Progenitor cell of endocrine pancreas (in vitro differentiated cells): ENCODE measurements at regions not wholly inside any gene's neighbourhood (a gene's known extent, or its start where the extent isn't known, plus 50 kb on each side); places are given as distances from the start of the nearest gene placed in this dataset.

ENCODE experiments used
- DNase-seq: peaks from one replicate; pipeline ENCODE4 v3.0.0; 2021; ENCODE audit warnings: low spot score; ENCODE audit not compliant: unreplicated experiment
- H3K27ac Mint-ChIP-seq: 2 replicates; pipeline ENCODE4 v1.8.0; 2021; ENCODE audit warnings: mild to moderate bottlenecking, moderate library complexity, mixed read lengths
- H3K27me3 Mint-ChIP-seq: 2 replicates; pipeline ENCODE4 v1.8.0; 2021; ENCODE audit warnings: mixed read lengths
- H3K36me3 Mint-ChIP-seq: 2 replicates; pipeline ENCODE4 v1.8.0; 2022; ENCODE audit warnings: mixed read lengths; ENCODE audit not compliant: insufficient read depth
- H3K4me1 Mint-ChIP-seq: 2 replicates; pipeline ENCODE4 v1.8.0; 2021; ENCODE audit warnings: low read depth, mixed read lengths
- H3K4me3 Mint-ChIP-seq: 2 replicates; pipeline ENCODE4 v1.8.0; 2021; ENCODE audit warnings: low read depth, mild to moderate bottlenecking, moderate library complexity, mixed read lengths
- H3K9me3 Mint-ChIP-seq: 2 replicates; pipeline ENCODE4 v1.8.0; 2021; ENCODE audit warnings: low read depth, mixed read lengths
- CTCF ChIP-seq: fragments of 200-600 bp; sonication (generic); IDR thresholded peaks from one replicate; pipeline ENCODE4 v1.5.0; 2021; ENCODE audit warnings: antibody characterized with exemption, mild to moderate bottlenecking; ENCODE audit not compliant: unreplicated experiment

GRCh38 chr1:76013206-76013581, 61.4 kb upstream of the ST6GALNAC3 start:
- TF ChIP-seq CTCF, result no peak
- Mint-ChIP-seq H3K4me3 (no peak overlapping the region), H3K9me3 (peaks cover 8% of the 10 kb centered on the region), H3K27me3 (no peaks in the 10 kb centered on the region), H3K27ac (no peak overlapping the region), H3K36me3 (no peaks in the 10 kb centered on the region), H3K4me1 (peaks cover 7% of the 10 kb centered on the region)
- DNase-seq, result no peak

- Mint-ChIP-seq H3K4me3 (no peak overlapping the region), H3K27me3 (peaks cover 2% of the 10 kb centered on the region), H3K27ac (no peak overlapping the region), H3K4me1 (peaks cover 5% of the 10 kb centered on the region), H3K36me3 (no peaks in the 10 kb centered on the region), H3K9me3 (no peaks in the 10 kb centered on the region)
- no peak for TF ChIP-seq CTCF
- no peak for DNase-seq
These were observed 59.0 kb upstream of the ST6GALNAC3 start for GRCh38 chr1:76015478-76016103.

- H3K9me3 Mint-ChIP-seq, result no peaks in the 10 kb centered on the region
- no peak for TF ChIP-seq CTCF
These were observed 56.5 kb upstream of the ST6GALNAC3 start for GRCh38 chr1:76018045-76018444.

GRCh38 chr1:76021846-76022245, 52.7 kb upstream of the ST6GALNAC3 start:
- Mint-ChIP-seq H3K4me3 (no peak overlapping the region), H3K9me3 (no peaks in the 10 kb centered on the region), H3K27ac (no peak overlapping the region), H3K27me3 (peaks cover 5% of the 10 kb centered on the region), H3K4me1 (no peaks in the 10 kb centered on the region), H3K36me3 (no peaks in the 10 kb centered on the region)
- DNase-seq, result no peak
- no peak for TF ChIP-seq CTCF

More at GRCh38 chr1:76018045-76018444, 56.5 kb upstream of the ST6GALNAC3 start:
- no peak for DNase-seq
- Mint-ChIP-seq H3K4me1 (peaks cover 4% of the 10 kb centered on the region), H3K27me3 (peaks cover 5% of the 10 kb centered on the region), H3K36me3 (no peaks in the 10 kb centered on the region), H3K4me3 (no peak overlapping the region), H3K27ac (no peak overlapping the region)

- Mint-ChIP-seq H3K4me3 (no peak overlapping the region), H3K36me3 (no peaks in the 10 kb centered on the region), H3K27ac (no peak overlapping the region), H3K9me3 (no peaks in the 10 kb centered on the region), H3K27me3 (peaks cover 5% of the 10 kb centered on the region), H3K4me1 (no peaks in the 10 kb centered on the region)
- DNase-seq, result no peak
- no peak for TF ChIP-seq CTCF
These were observed 50.7 kb upstream of the ST6GALNAC3 start for GRCh38 chr1:76023669-76024435.
